SK-N-MC (cell line): ENCODE measurements at regions not wholly inside any gene's neighbourhood (a gene's known extent, or its start where the extent isn't known, plus 50 kb on each side); places are given as distances from the start of the nearest gene placed in this dataset.
"Not testable (repeated sequence)": the region's sequence is repeated elsewhere in the genome, so short reads cannot be mapped to it uniquely, and the experiment has no call there.

Experiments
- DNase-seq: peaks from one replicate; pipeline ENCODE4 v3.0.0-alpha.2; 2011; ENCODE audit warnings: low read depth, low spot score
- H3K27ac ChIP-seq: fragments of 200-600 bp; sonication (generic); 2 replicates; pipeline ENCODE4 v1.5.1; 2016; ENCODE audit warnings: mixed run types
- H3K36me3 ChIP-seq: fragments of 200-600 bp; sonication (generic); 2 replicates; pipeline ENCODE4 v1.6.1; 2017; ENCODE audit warnings: antibody characterized with exemption, low read length, mixed read lengths; ENCODE audit not compliant: insufficient read depth
- H3K4me3 ChIP-seq: fragments of 200-600 bp; sonication (generic); 2 replicates; pipeline ENCODE4 v1.5.1; 2016
- H3K9ac ChIP-seq: fragments of 200-600 bp; sonication (generic); 2 replicates; pipeline ENCODE4 v1.8.0; 2017; ENCODE audit warnings: mixed run types, mixed read lengths; ENCODE audit not compliant: insufficient read length
- H3K9me3 ChIP-seq: fragments of 200-600 bp; sonication (generic); 2 replicates; pipeline ENCODE4 v1.6.1; 2017; ENCODE audit warnings: low read depth, mild to moderate bottlenecking, antibody characterized with exemption, low read length, moderate library complexity, mixed read lengths
- EZH2 ChIP-seq: fragments of 200-600 bp; sonication (generic); IDR thresholded peaks from one replicate; pipeline ENCODE4 v1.6.1; 2017; ENCODE audit warnings: antibody characterized with exemption
- FOXP2 ChIP-seq: optimal IDR thresholded peaks from 2 replicates; pipeline ENCODE3; 2011; ENCODE audit warnings: mild to moderate bottlenecking, moderate library complexity; ENCODE audit not compliant: insufficient read depth; ENCODE audit errors: extremely low read length, control extremely low read depth
- POLR2AphosphoS5 ChIP-seq: IDR thresholded peaks from 2 replicates; pipeline ENCODE4 v1.6.1; 2012; ENCODE audit warnings: mild to moderate bottlenecking, low read depth, low read length, borderline replicate concordance

- TF ChIP-seq EZH2 (no peak), POLR2AphosphoS5 (no peak), FOXP2 (no peak)
- DNase-seq: no peak
- H3K27ac ChIP-seq: no peak overlapping the region
- H3K4me3 ChIP-seq: no peak overlapping the region
- no peaks in the 10 kb centered on the region for H3K9me3 ChIP-seq
- H3K9ac ChIP-seq: no peak overlapping the region
- no peaks in the 10 kb centered on the region for H3K36me3 ChIP-seq
These were observed 519.0 kb upstream of the DAB2 start for GRCh38 chr5:39943811-39944210.

GRCh38 chr5:39942606-39943005, 517.8 kb upstream of the DAB2 start:
- DNase-seq: no peak
- no peak overlapping the region for H3K9ac ChIP-seq
- H3K9me3 ChIP-seq: no peaks in the 10 kb centered on the region
- no peak for TF ChIP-seq EZH2
- TF ChIP-seq POLR2AphosphoS5: no peak
- TF ChIP-seq FOXP2: no peak
- H3K4me3 ChIP-seq: no peak overlapping the region
- H3K27ac ChIP-seq: no peak overlapping the region
- H3K36me3 ChIP-seq: no peaks in the 10 kb centered on the region

- TF ChIP-seq FOXP2: no peak
- no peak for TF ChIP-seq POLR2AphosphoS5
- H3K4me3 ChIP-seq: no peak overlapping the region
- H3K9me3 ChIP-seq: no peaks in the 10 kb centered on the region
- DNase-seq: no peak
- no peak overlapping the region for H3K27ac ChIP-seq
- H3K36me3 ChIP-seq: no peaks in the 10 kb centered on the region
- H3K9ac ChIP-seq: no peak overlapping the region
These were observed 516.6 kb upstream of the DAB2 start for GRCh38 chr5:39941416-39941815.

- no peak for DNase-seq
- Histone ChIP-seq H3K27ac (no peak overlapping the region), H3K9ac (no peak overlapping the region), H3K36me3 (no peaks in the 10 kb centered on the region), H3K4me3 (no peak overlapping the region), H3K9me3 (no peaks in the 10 kb centered on the region)
- TF ChIP-seq EZH2: no peak
- TF ChIP-seq POLR2AphosphoS5: no peak
- no peak for TF ChIP-seq FOXP2
These were observed 510.1 kb upstream of the DAB2 start for GRCh38 chr5:39934830-39935229.

GRCh38 chr5:39933061-39933460, 508.3 kb upstream of the DAB2 start:
- no peak for DNase-seq

GRCh38 chr5:39928709-39929108, 503.9 kb upstream of the DAB2 start:
- H3K9me3 ChIP-seq: no peaks in the 10 kb centered on the region
- no peak overlapping the region for H3K4me3 ChIP-seq
- TF ChIP-seq FOXP2: no peak
- TF ChIP-seq EZH2: no peak
- TF ChIP-seq POLR2AphosphoS5: no peak
- H3K9ac ChIP-seq: no peak overlapping the region
- no peak for DNase-seq
- H3K36me3 ChIP-seq: no peaks in the 10 kb centered on the region
- no peak overlapping the region for H3K27ac ChIP-seq

More at GRCh38 chr5:39933061-39933460, 508.3 kb upstream of the DAB2 start:
- Histone ChIP-seq H3K36me3 (no peaks in the 10 kb centered on the region), H3K9ac (no peak overlapping the region), H3K4me3 (no peak overlapping the region), H3K27ac (no peak overlapping the region), H3K9me3 (no peaks in the 10 kb centered on the region)
- TF ChIP-seq POLR2AphosphoS5 (no peak), EZH2 (no peak), FOXP2 (no peak)

GRCh38 chr5:39919876-39920275, 495.1 kb upstream of the DAB2 start:
- TF ChIP-seq FOXP2 (no peak), EZH2 (no peak), POLR2AphosphoS5 (no peak)
- H3K9ac ChIP-seq: no peak overlapping the region
- no peaks in the 10 kb centered on the region for H3K9me3 ChIP-seq
- no peak overlapping the region for H3K27ac ChIP-seq
- H3K36me3 ChIP-seq: no peaks in the 10 kb centered on the region
- DNase-seq: no peak
- H3K4me3 ChIP-seq: no peak overlapping the region

GRCh38 chr5:39912906-39913305, 488.1 kb upstream of the DAB2 start:
- TF ChIP-seq EZH2: no peak
- no peak for TF ChIP-seq POLR2AphosphoS5
- TF ChIP-seq FOXP2: no peak

GRCh38 chr5:39907267-39907951, 482.6 kb upstream of the DAB2 start:
- H3K4me3 ChIP-seq, H3K36me3 ChIP-seq, H3K9me3 ChIP-seq, H3K27ac ChIP-seq, DNase-seq, H3K9ac ChIP-seq: not testable (repeated sequence)

More at GRCh38 chr5:39912906-39913305, 488.1 kb upstream of the DAB2 start:
- H3K27ac ChIP-seq: no peak overlapping the region
- no peak for DNase-seq
- H3K9ac ChIP-seq: no peak overlapping the region
- no peak overlapping the region for H3K4me3 ChIP-seq
- H3K36me3 ChIP-seq: no peaks in the 10 kb centered on the region
- H3K9me3 ChIP-seq: peaks cover 4% of the 10 kb centered on the region; the same call in 1 of the 2 replicates
